Mucosa of descending colon (tissue), 3 donors: ENCODE measurements at regions not wholly inside any gene's neighbourhood (a gene's known extent, or its start where the extent isn't known, plus 50 kb on each side); places are given as distances from the start of the nearest gene placed in this dataset.
"Not testable (repeated sequence)": the region's sequence is repeated elsewhere in the genome, so short reads cannot be mapped to it uniquely, and the experiment has no call there.

Source experiments
- ATAC-seq: fragments of 200-7000 bp; cut with Tn5 transposase; one replicate; pipeline ENCODE4 v1.9.1; 2020; ENCODE audit warnings: mild to moderate bottlenecking, moderate library complexity
- DNase-seq, 3 donors: peaks; one replicate each; pipeline ENCODE4 v3.0.0-alpha.2; 2020
- H3K36me3 ChIP-seq: fragments of 200-600 bp; one replicate; pipeline ENCODE4 v1.8.0; 2021; ENCODE audit warnings: low read depth, mild to moderate bottlenecking
- H3K4me1 ChIP-seq: fragments of 200-600 bp; one replicate; pipeline ENCODE4 v1.8.0; 2021; ENCODE audit warnings: low read depth, mild to moderate bottlenecking
- H3K4me3 ChIP-seq: fragments of 200-600 bp; one replicate; pipeline ENCODE4 v1.8.0; 2021; ENCODE audit warnings: mild to moderate bottlenecking
- H3K9me3 ChIP-seq: fragments of 200-600 bp; one replicate; pipeline ENCODE4 v1.8.0; 2021; ENCODE audit warnings: mild to moderate bottlenecking
- CTCF ChIP-seq: fragments of 200-600 bp; IDR thresholded peaks from one replicate; pipeline ENCODE4 v1.8.0; 2022; ENCODE audit warnings: antibody characterized with exemption, mild to moderate bottlenecking
- intact Hi-C, 2 donors: fragments of 100-400 bp; cut with DNase I in 1 of 2; cut with micrococcal nuclease in 1 of 2; formaldehyde crosslinking; loops; one replicate each; pipeline versions ENCODE4 v1.11.0 to v1.11.1; 2022; cut with DNase I, micrococcal nuclease
- donor health status: DM: no; HTN: no; CAD: no; lungs with moderate emphysema.
- donor health status: DM: no; HTN: no; CAD: no.
- donor health status: DM: no; HTN: yes; CAD: no.

- H3K36me3 ChIP-seq: no peaks in the 10 kb centered on the region
- no peaks in the 10 kb centered on the region for H3K4me1 ChIP-seq
- ATAC-seq: no peak
- H3K9me3 ChIP-seq: no peaks in the 10 kb centered on the region
- no peak for TF ChIP-seq CTCF
- no peak overlapping the region for H3K4me3 ChIP-seq
- DNase-seq: no peak
- intact Hi-C loops: no loop called here
Measured at GRCh38 chr2:52343706-52344266, 1311.9 kb upstream of the NRXN1 start.

GRCh38 chr2:52343010-52343409 is 1311.1 kb upstream of the NRXN1 start:
- H3K4me3 ChIP-seq: no peak overlapping the region
- no peaks in the 10 kb centered on the region for H3K4me1 ChIP-seq
- no peak for TF ChIP-seq CTCF
- DNase-seq (no peak), ATAC-seq (no peak)
- no peaks in the 10 kb centered on the region for H3K36me3 ChIP-seq
- H3K9me3 ChIP-seq: no peaks in the 10 kb centered on the region
- intact Hi-C loops: no loop called here

GRCh38 chr2:52342458-52342857 is 1310.5 kb upstream of the NRXN1 start:
- no peak overlapping the region for H3K4me3 ChIP-seq
- TF ChIP-seq CTCF: no peak
- H3K4me1 ChIP-seq: no peaks in the 10 kb centered on the region
- H3K9me3 ChIP-seq: no peaks in the 10 kb centered on the region
- no peak for DNase-seq
- ATAC-seq: no peak
- intact Hi-C loops: no loop called here
- H3K36me3 ChIP-seq: no peaks in the 10 kb centered on the region

- intact Hi-C loops: no loop called here
- TF ChIP-seq CTCF: no peak
- Histone ChIP-seq H3K36me3 (no peaks in the 10 kb centered on the region), H3K9me3 (no peaks in the 10 kb centered on the region), H3K4me1 (no peaks in the 10 kb centered on the region), H3K4me3 (no peak overlapping the region)
- ATAC-seq: no peak
- DNase-seq: no peak
Measured at GRCh38 chr2:52341732-52342131, 1309.8 kb upstream of the NRXN1 start.

- Histone ChIP-seq H3K9me3 (no peaks in the 10 kb centered on the region), H3K4me3 (no peak overlapping the region), H3K36me3 (no peaks in the 10 kb centered on the region), H3K4me1 (no peaks in the 10 kb centered on the region)
- intact Hi-C loops: no loop called here
- no peak for DNase-seq
- ATAC-seq: no peak
- no peak for TF ChIP-seq CTCF
Measured at GRCh38 chr2:52340171-52340570, 1308.2 kb upstream of the NRXN1 start.

- intact Hi-C loops, H3K9me3 ChIP-seq, ATAC-seq, H3K4me1 ChIP-seq, DNase-seq, H3K4me3 ChIP-seq, H3K36me3 ChIP-seq: not testable (repeated sequence)
Measured at GRCh38 chr2:52337786-52338185, 1305.9 kb upstream of the NRXN1 start.
